PC-9 (cell line): ENCODE measurements at regions not wholly inside any gene's neighbourhood (a gene's known extent, or its start where the extent isn't known, plus 50 kb on each side); places are given as distances from the start of the nearest gene placed in this dataset.

Experiments used
- BruUV-seq: library from RNA; stranded (reverse); fragments of 400-500 nt; replicated peaks from 2 replicates; lab custom pipeline; 2021; lab: Mats Ljungman, UMichigan
- CTCF ChIA-PET: fragments of 300-600 bp; sonication (Branson Sonifier 250); formaldehyde crosslinking; loops from one replicate; lab custom pipeline; 2022; ENCODE audit warnings: antibody characterized with exemption; lab: Charles Lee
- POLR2A ChIA-PET: fragments of 300-600 bp; sonication (Branson Sonifier 250); formaldehyde crosslinking; loops from one replicate; lab custom pipeline; 2022; ENCODE audit warnings: antibody characterized with exemption; ENCODE audit not compliant: unreplicated experiment; lab: Charles Lee
- DNase-seq, 2 experiments: peaks; one replicate each; pipeline versions ENCODE4 v3.0.0 to v3.0.0-alpha.2; 2015 to 2022; ENCODE audit warnings: mixed read lengths in 1 of 2
- H2AFZ ChIP-seq: fragments of 200-600 bp; sonication (generic); 2 replicates; pipeline ENCODE4 v1.8.1; 2017; ENCODE audit warnings: antibody characterized with exemption
- H3F3A ChIP-seq: fragments of 200-600 bp; sonication (generic); 2 replicates; pipeline ENCODE4 v1.8.1; 2017; ENCODE audit warnings: antibody characterized with exemption, mild to moderate bottlenecking, low read depth; ENCODE audit not compliant: insufficient read depth
- H3K27ac ChIP-seq: fragments of 200-600 bp; sonication (generic); 2 replicates; pipeline ENCODE4 v1.6.1; 2016; ENCODE audit warnings: mixed run types
- H3K27me3 ChIP-seq: fragments of 200-600 bp; sonication (generic); 2 replicates; pipeline ENCODE4 v1.6.1; 2016; ENCODE audit warnings: low read depth, mixed run types; ENCODE audit not compliant: insufficient read depth
- H3K36me3 ChIP-seq: fragments of 200-600 bp; sonication (generic); 2 replicates; pipeline ENCODE4 v1.6.1; 2016; ENCODE audit warnings: low read depth, mixed run types
- H3K4me1 ChIP-seq: fragments of 200-600 bp; sonication (generic); replicated peaks from 2 replicates; pipeline ENCODE4 v1.6.1; 2016; ENCODE audit warnings: mixed run types; ENCODE audit not compliant: insufficient read depth
- H3K4me2 ChIP-seq: fragments of 200-600 bp; sonication (generic); 2 replicates; pipeline ENCODE4 v1.6.1; 2017; ENCODE audit warnings: mixed run types
- H3K4me3 ChIP-seq: fragments of 200-600 bp; sonication (generic); 2 replicates; pipeline ENCODE4 v1.6.1; 2016; ENCODE audit warnings: mixed run types
- H3K79me2 ChIP-seq: fragments of 200-600 bp; sonication (generic); 2 replicates; pipeline ENCODE4 v1.6.1; 2017; ENCODE audit warnings: low read depth, mixed run types
- H3K9me2 ChIP-seq: fragments of 200-600 bp; sonication (generic); 2 replicates; pipeline ENCODE4 v1.8.1; 2017; ENCODE audit warnings: mild to moderate bottlenecking; ENCODE audit not compliant: insufficient read depth
- H3K9me3 ChIP-seq: fragments of 200-600 bp; sonication (generic); 2 replicates; pipeline ENCODE4 v1.8.1; 2016; ENCODE audit warnings: low read depth; ENCODE audit not compliant: insufficient read depth
- H4K20me1 ChIP-seq: fragments of 200-600 bp; sonication (generic); 2 replicates; pipeline ENCODE4 v1.8.1; 2017; ENCODE audit not compliant: insufficient read depth
- EZH2 ChIP-seq: fragments of 200-600 bp; sonication (generic); IDR thresholded peaks from 2 replicates; pipeline ENCODE4 v1.8.0; 2017; ENCODE audit warnings: antibody characterized with exemption, low read depth
- intact Hi-C: fragments of 100-400 bp; cut with micrococcal nuclease; formaldehyde crosslinking; loops from one replicate; pipeline ENCODE4 v1.10.0; 2022; ENCODE audit not compliant: unreplicated experiment
- TF ChIP-seq, protein P1 (sequence below): fragments of 200-600 bp; sonication (generic); conservative IDR thresholded peaks from 2 replicates; pipeline ENCODE4 v1.6.1; 2017; ENCODE audit warnings: mixed run types, antibody characterized with exemption, mild to moderate bottlenecking, moderate library complexity

DNA sequence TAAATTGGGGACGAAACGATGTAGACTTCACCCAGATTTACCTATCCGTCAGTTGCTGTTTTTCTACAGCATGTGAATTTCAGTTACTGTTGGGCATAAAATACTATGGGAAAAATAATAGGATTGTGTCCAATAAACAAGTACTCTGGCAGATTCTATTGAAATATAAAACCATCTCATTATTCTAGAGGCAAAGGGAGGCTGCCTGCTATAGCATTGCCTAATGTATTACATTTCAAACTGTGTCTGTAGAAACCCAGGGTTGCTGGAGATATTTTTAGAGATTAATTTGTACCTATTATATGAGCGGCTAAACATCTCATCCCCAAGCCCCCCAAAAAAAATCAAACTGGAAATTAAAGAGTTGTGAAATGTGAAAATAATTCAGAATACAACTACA lies 159.6 kb upstream of the IL12A start:
- no peaks in the 10 kb centered on the region for H3K27me3 ChIP-seq
- intact Hi-C loops, result loop anchor here (1.0 kb wide), 3 partner anchors 25 to 174 kb away; no protein-coding TSS in a partner anchor
- ChIA-PET CTCF (interaction anchor here (0.6 to 2.6 kb wide), 9 partner anchors 25 to 194 kb away, joined by 3 to 13 read pairs (median 5); no protein-coding TSS in a partner anchor), POLR2A (interaction anchor here (0.7 to 0.8 kb wide), 3 partner anchors 10 to 112 kb away, joined by 3 to 7 read pairs (median 6); partner anchors contain the start of gene SCHIP1)
- no peaks in the 10 kb centered on the region for H3K9me3 ChIP-seq
- no peak for TF ChIP-seq EZH2
- TF ChIP-seq, protein P1, sequence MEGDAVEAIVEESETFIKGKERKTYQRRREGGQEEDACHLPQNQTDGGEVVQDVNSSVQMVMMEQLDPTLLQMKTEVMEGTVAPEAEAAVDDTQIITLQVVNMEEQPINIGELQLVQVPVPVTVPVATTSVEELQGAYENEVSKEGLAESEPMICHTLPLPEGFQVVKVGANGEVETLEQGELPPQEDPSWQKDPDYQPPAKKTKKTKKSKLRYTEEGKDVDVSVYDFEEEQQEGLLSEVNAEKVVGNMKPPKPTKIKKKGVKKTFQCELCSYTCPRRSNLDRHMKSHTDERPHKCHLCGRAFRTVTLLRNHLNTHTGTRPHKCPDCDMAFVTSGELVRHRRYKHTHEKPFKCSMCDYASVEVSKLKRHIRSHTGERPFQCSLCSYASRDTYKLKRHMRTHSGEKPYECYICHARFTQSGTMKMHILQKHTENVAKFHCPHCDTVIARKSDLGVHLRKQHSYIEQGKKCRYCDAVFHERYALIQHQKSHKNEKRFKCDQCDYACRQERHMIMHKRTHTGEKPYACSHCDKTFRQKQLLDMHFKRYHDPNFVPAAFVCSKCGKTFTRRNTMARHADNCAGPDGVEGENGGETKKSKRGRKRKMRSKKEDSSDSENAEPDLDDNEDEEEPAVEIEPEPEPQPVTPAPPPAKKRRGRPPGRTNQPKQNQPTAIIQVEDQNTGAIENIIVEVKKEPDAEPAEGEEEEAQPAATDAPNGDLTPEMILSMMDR, result no peak
- BruUV-seq, result no TSS peak
- H3F3A ChIP-seq, result peaks cover 24% of the 10 kb centered on the region
- H3K79me2 ChIP-seq, result peaks cover 26% of the 10 kb centered on the region
- peak overlapping the region; percentile 13; the same call in 1 of the 2 replicates for H3K4me2 ChIP-seq
- no peak overlapping the region for H3K4me3 ChIP-seq
- H2AFZ ChIP-seq, result no peak overlapping the region
- H3K27ac ChIP-seq, result no peak overlapping the region
- peaks cover 11% of the 10 kb centered on the region; the same call in 1 of the 2 replicates for H4K20me1 ChIP-seq
- H3K4me1 ChIP-seq, result peaks cover 33% of the 10 kb centered on the region
- H3K36me3 ChIP-seq, result no peaks in the 10 kb centered on the region
- DNase-seq, result no peak
- H3K9me2 ChIP-seq, result 0 out of 2 replicates have a peak, but pooled peaks cover 7% of the 10 kb centered on the region

GRCh38 chr3:159829539-159830227 lies 159.0 kb upstream of the IL12A start:
- Histone ChIP-seq H3K27ac (peak overlapping the region; percentile 4; the same call in 1 of the 2 replicates), H3K4me3 (no peak overlapping the region), H3K9me3 (no peaks in the 10 kb centered on the region), H3K4me1 (peaks cover 27% of the 10 kb centered on the region), H2AFZ (no peak overlapping the region), H3K36me3 (no peaks in the 10 kb centered on the region), H3K4me2 (peak overlapping the region; percentile 9; the same call in 1 of the 2 replicates), H3K27me3 (no peaks in the 10 kb centered on the region), H3K79me2 (peaks cover 26% of the 10 kb centered on the region), H3F3A (peaks cover 19% of the 10 kb centered on the region), H3K9me2 (0 out of 2 replicates have a peak, but pooled peaks cover 7% of the 10 kb centered on the region), H4K20me1 (peaks cover 9% of the 10 kb centered on the region; the same call in 1 of the 2 replicates)
- TF ChIP-seq EZH2, result no peak
- TF ChIP-seq, protein P1, result no peak; the same call in 1 of the 2 replicates
- peak; percentile 83 to 87 for DNase-seq
- intact Hi-C loops, result loop anchor here (1.0 kb wide), 3 partner anchors 25 to 174 kb away; no protein-coding TSS in a partner anchor
- ChIA-PET POLR2A (interaction anchor here (0.6 to 0.9 kb wide), 5 partner anchors 25 to 112 kb away, joined by 3 to 6 read pairs (median 4); no protein-coding TSS in a partner anchor), CTCF (interaction anchor here (1.4 to 2.6 kb wide), 3 partner anchors 25 to 176 kb away, joined by 5 to 13 read pairs (median 11); no protein-coding TSS in a partner anchor)
- no TSS peak for BruUV-seq

DNA sequence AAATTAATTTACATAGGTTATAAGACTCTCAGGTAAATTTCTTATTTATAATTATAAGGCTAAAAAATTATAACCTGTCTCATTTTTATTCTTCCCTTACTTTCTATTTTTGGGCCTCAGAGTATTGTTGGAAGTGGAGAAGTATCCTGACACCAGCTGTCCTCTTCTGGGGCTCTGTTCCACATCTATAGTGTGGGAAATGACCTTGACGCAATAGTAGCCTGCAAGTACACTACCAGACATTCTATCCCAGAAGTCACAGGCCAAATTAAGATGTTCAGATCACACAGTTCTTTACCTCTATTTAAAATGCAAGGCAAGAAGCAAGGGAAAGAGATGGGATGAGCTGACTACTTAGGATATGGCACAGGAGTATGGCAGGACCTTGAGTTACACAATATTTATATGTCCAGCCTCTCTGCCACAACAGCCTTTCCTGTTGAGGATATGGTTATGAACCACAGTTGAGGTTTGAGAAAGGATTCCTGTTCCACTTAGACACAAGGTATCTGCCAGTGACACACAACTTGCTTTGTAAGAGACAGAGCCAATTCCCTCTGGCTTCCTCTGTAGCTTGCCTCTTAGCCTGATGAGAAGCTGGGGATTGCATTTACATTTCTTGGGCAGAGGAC lies 158.0 kb upstream of the IL12A start:
- CTCF ChIA-PET, result interaction anchor here (1.4 kb wide), 1 partner anchor 54 kb away, joined by 5 read pairs; no protein-coding TSS in a partner anchor
- H4K20me1 ChIP-seq, result 0 out of 2 replicates have a peak, but pooled peaks cover 7% of the 10 kb centered on the region
- intact Hi-C loops, result no loop called here
- TF ChIP-seq EZH2, result no peak
- TF ChIP-seq, protein P1, result no peak
- H3K4me3 ChIP-seq, result no peak overlapping the region
- H3K27me3 ChIP-seq, result no peaks in the 10 kb centered on the region
- H3K36me3 ChIP-seq, result no peaks in the 10 kb centered on the region
- no peak for DNase-seq
- H3K79me2 ChIP-seq, result peaks cover 17% of the 10 kb centered on the region
- BruUV-seq, result no TSS peak
- no peak overlapping the region for H3K27ac ChIP-seq
- no peak overlapping the region for H3K4me2 ChIP-seq
- H3K9me2 ChIP-seq, result 0 out of 2 replicates have a peak, but pooled peaks cover 7% of the 10 kb centered on the region
- H2AFZ ChIP-seq, result no peak overlapping the region
- H3K4me1 ChIP-seq, result peaks cover 19% of the 10 kb centered on the region
- POLR2A ChIA-PET, result interaction anchor here (0.9 kb wide), 1 partner anchor 104 kb away, joined by 6 read pairs; no protein-coding TSS in a partner anchor
- H3K9me3 ChIP-seq, result no peaks in the 10 kb centered on the region; the same call in 1 of the 2 replicates
- H3F3A ChIP-seq, result peaks cover 16% of the 10 kb centered on the region; the same call in 1 of the 2 replicates
